ENCODE measurements at regions not wholly inside any gene's neighbourhood (a gene's known extent, or its start where the extent isn't known, plus 50 kb on each side); places are given as distances from the start of the nearest gene placed in this dataset.

- no TSS peak for BruUV-seq (replicated peaks)
- H3K4me3 ChIP-seq (ENCODE audit: low read depth in 2 of 2, low read length in 2 of 2): no peak overlapping the region
- in situ Hi-C loops (cut with HindIII; ENCODE audit: low pct_unique_long_range_greater_than_20kb, low sequenced_read_pairs): no loop called here
Measured at GRCh38 chr17:71791311-71791710, 329.5 kb upstream of the SOX9 start.

GRCh38 chr17:71792966-71793365 lies 327.9 kb upstream of the SOX9 start:
- H3K27me3 ChIP-seq (ENCODE audit: control insufficient read depth, insufficient read depth, low read length): peaks cover 3% of the 10 kb centered on the region; the same call in 1 of the 2 replicates
- no peaks in the 10 kb centered on the region for H3K4me1 ChIP-seq (ENCODE audit: control insufficient read depth, insufficient read depth, low read length)
- in situ Hi-C loops (cut with HindIII; ENCODE audit: low pct_unique_long_range_greater_than_20kb, low sequenced_read_pairs) (no loop called here), intact Hi-C loops (cut with micrococcal nuclease; ENCODE audit: unreplicated experiment) (no loop called here)
- H3K27ac ChIP-seq (ENCODE audit: low read length): no peak overlapping the region
- no peaks in the 10 kb centered on the region for H3K9me3 ChIP-seq (ENCODE audit: control insufficient read depth, insufficient read depth, low read depth, low read length)
- ATAC-seq: 0 out of 2 replicates have a peak, but pooled peaks have one; percentile 45
- no peaks in the 10 kb centered on the region for H3K36me3 ChIP-seq (ENCODE audit: control insufficient read depth, insufficient read depth, low read length)
- BruUV-seq (replicated peaks): no TSS peak
- H3K4me3 ChIP-seq (ENCODE audit: low read depth in 2 of 2, low read length in 2 of 2): no peak overlapping the region
- ChIA-PET CTCF (no interaction called here), POLR2A (no interaction called here)
- DNase-seq (ENCODE audit: low read depth, low spot score): peak; percentile 15
- TF ChIP-seq SIN3A (IDR thresholded peaks at IDR 0.05; ENCODE audit: borderline replicate concordance, insufficient read depth, low read depth, low read length): no peak
- TF ChIP-seq POLR2AphosphoS5 (IDR thresholded peaks at IDR 0.05; ENCODE audit: low read depth, low read length): no peak
- TF ChIP-seq TCF7L2 (IDR thresholded peaks at IDR 0.05; ENCODE audit: low read depth, low read length): no peak

More at GRCh38 chr17:71791311-71791710, 329.5 kb upstream of the SOX9 start:
- CTCF ChIA-PET: no interaction called here
- POLR2A ChIA-PET: no interaction called here
- H3K27ac ChIP-seq (ENCODE audit: low read length): no peak overlapping the region
- H3K27me3 ChIP-seq (ENCODE audit: control insufficient read depth, insufficient read depth, low read length): peaks cover 3% of the 10 kb centered on the region; the same call in 1 of the 2 replicates
- no peak for DNase-seq (ENCODE audit: low read depth, low spot score)
- H3K4me1 ChIP-seq (ENCODE audit: control insufficient read depth, insufficient read depth, low read length): no peaks in the 10 kb centered on the region
- no peaks in the 10 kb centered on the region for H3K9me3 ChIP-seq (ENCODE audit: control insufficient read depth, insufficient read depth, low read depth, low read length)
- no peaks in the 10 kb centered on the region for H3K36me3 ChIP-seq (ENCODE audit: control insufficient read depth, insufficient read depth, low read length)
- no peak for ATAC-seq
- TF ChIP-seq CTCF (IDR thresholded peaks at IDR 0.05) (no peak), POLR2AphosphoS5 (IDR thresholded peaks at IDR 0.05; ENCODE audit: low read depth, low read length) (no peak), REST (IDR thresholded peaks at IDR 0.05; ENCODE audit: insufficient read depth in 1 of 2, low read depth in 2 of 2, low read length in 1 of 2) (no peak), TCF7L2 (IDR thresholded peaks at IDR 0.05; ENCODE audit: low read depth, low read length) (no peak), SIN3A (IDR thresholded peaks at IDR 0.05; ENCODE audit: borderline replicate concordance, insufficient read depth, low read depth, low read length) (no peak)
- intact Hi-C loops (cut with micrococcal nuclease; ENCODE audit: unreplicated experiment): no loop called here

- no peaks in the 10 kb centered on the region for H3K4me1 ChIP-seq (ENCODE audit: control insufficient read depth, insufficient read depth, low read length)
- no peaks in the 10 kb centered on the region for H3K36me3 ChIP-seq (ENCODE audit: control insufficient read depth, insufficient read depth, low read length)
- no peaks in the 10 kb centered on the region for H3K9me3 ChIP-seq (ENCODE audit: control insufficient read depth, insufficient read depth, low read depth, low read length)
- no TSS peak for BruUV-seq (replicated peaks)
- DNase-seq (ENCODE audit: low read depth, low spot score) (no peak), ATAC-seq (no peak)
- no peak for TF ChIP-seq TCF7L2 (IDR thresholded peaks at IDR 0.05; ENCODE audit: low read depth, low read length)
- no peak for TF ChIP-seq REST (IDR thresholded peaks at IDR 0.05; ENCODE audit: insufficient read depth in 1 of 2, low read depth in 2 of 2, low read length in 1 of 2)
- no peak for TF ChIP-seq SIN3A (IDR thresholded peaks at IDR 0.05; ENCODE audit: borderline replicate concordance, insufficient read depth, low read depth, low read length)
- TF ChIP-seq CTCF (IDR thresholded peaks at IDR 0.05): no peak
- no peak for TF ChIP-seq POLR2AphosphoS5 (IDR thresholded peaks at IDR 0.05; ENCODE audit: low read depth, low read length)
- intact Hi-C loops (cut with micrococcal nuclease; ENCODE audit: unreplicated experiment): no loop called here
- 0 out of 2 replicates have a peak, but pooled peaks cover 3% of the 10 kb centered on the region for H3K27me3 ChIP-seq (ENCODE audit: control insufficient read depth, insufficient read depth, low read length)
- in situ Hi-C loops (cut with HindIII; ENCODE audit: low pct_unique_long_range_greater_than_20kb, low sequenced_read_pairs): no loop called here
- no peak overlapping the region for H3K4me3 ChIP-seq (ENCODE audit: low read depth in 2 of 2, low read length in 2 of 2)
- CTCF ChIA-PET: interaction anchor here (0.5 kb wide), 1 partner anchor 327 kb away, joined by 5 read pairs; the partner anchor contains the start of gene SOX9
- POLR2A ChIA-PET: interaction anchor here (0.7 kb wide), 1 partner anchor 1666 kb away, joined by 3 read pairs; no protein-coding TSS in a partner anchor
- no peak overlapping the region for H3K27ac ChIP-seq (ENCODE audit: low read length)
Measured at GRCh38 chr17:71793518-71793917, 327.3 kb upstream of the SOX9 start.

All from Panc1 (cell line).